HG03432 (cell line): ENCODE measurements at regions not wholly inside any gene's neighbourhood (a gene's known extent, or its start where the extent isn't known, plus 50 kb on each side); places are given as distances from the start of the nearest gene placed in this dataset.

ENCODE experiments used
- ATAC-seq: cut with Tn5 transposase; IDR thresholded peaks from one replicate; pipeline ENCODE4 v1.9.1; 2021; ENCODE audit warnings: mild to moderate bottlenecking, moderate library complexity; ENCODE audit not compliant: unreplicated experiment

GRCh38 chr1:184267747-184268146 lies 119.1 kb upstream of the C1orf21 start:
- ATAC-seq = no peak

- ATAC-seq = no peak
These were observed 116.3 kb upstream of the C1orf21 start for GRCh38 chr1:184270556-184270955.

- no peak for ATAC-seq
These were observed 114.5 kb upstream of the C1orf21 start for GRCh38 chr1:184272175-184272866.

GRCh38 chr1:184276416-184276815 lies 110.4 kb upstream of the C1orf21 start:
- no peak for ATAC-seq

- no peak for ATAC-seq
These were observed 106.8 kb upstream of the C1orf21 start for GRCh38 chr1:184279911-184280458.

GRCh38 chr1:184283999-184284398 lies 102.8 kb upstream of the C1orf21 start:
- no peak for ATAC-seq

- ATAC-seq = no peak
These were observed 101.9 kb upstream of the C1orf21 start for GRCh38 chr1:184284900-184285299.

GRCh38 chr1:184285401-184286087 lies 101.3 kb upstream of the C1orf21 start:
- ATAC-seq = no peak

GRCh38 chr1:184287001-184287400 lies 99.8 kb upstream of the C1orf21 start:
- no peak for ATAC-seq

GRCh38 chr1:184289825-184290550 lies 96.8 kb upstream of the C1orf21 start:
- no peak for ATAC-seq

GRCh38 chr1:184291701-184292100 lies 95.1 kb upstream of the C1orf21 start:
- ATAC-seq = no peak

GRCh38 chr1:184292101-184292500 lies 94.7 kb upstream of the C1orf21 start:
- ATAC-seq = no peak

GRCh38 chr1:184294101-184294500 lies 92.7 kb upstream of the C1orf21 start:
- ATAC-seq = no peak

GRCh38 chr1:184296466-184297243 lies 90.2 kb upstream of the C1orf21 start:
- no peak for ATAC-seq

- no peak for ATAC-seq
These were observed 89.5 kb upstream of the C1orf21 start for GRCh38 chr1:184297244-184297750.

GRCh38 chr1:184298440-184299405 lies 88.1 kb upstream of the C1orf21 start:
- no peak for ATAC-seq

GRCh38 chr1:184299406-184299790 lies 87.4 kb upstream of the C1orf21 start:
- no peak for ATAC-seq

GRCh38 chr1:184299796-184300195 lies 87.0 kb upstream of the C1orf21 start:
- ATAC-seq = no peak

- no peak for ATAC-seq
These were observed 86.4 kb upstream of the C1orf21 start for GRCh38 chr1:184300446-184300845.

GRCh38 chr1:184301227-184301626 lies 85.6 kb upstream of the C1orf21 start:
- no peak for ATAC-seq
